Vagina (tissue), 2 donors: ENCODE measurements at regions not wholly inside any gene's neighbourhood (a gene's known extent, or its start where the extent isn't known, plus 50 kb on each side); places are given as distances from the start of the nearest gene placed in this dataset.

Experiments
- CTCF ChIP-seq, 3 experiments: fragments of 450-650 bp in 2 of 3; fragments of 200-600 bp in 1 of 3; sonication (generic) in 1 of 3; IDR thresholded peaks; one replicate each; pipeline ENCODE4 v1.5.1; 2017 to 2019; ENCODE audit warnings: antibody characterized with exemption in 3 of 3, mild to moderate bottlenecking in 2 of 3, moderate library complexity in 2 of 3
- POLR2A ChIP-seq, 2 donors: fragments of 450-650 bp; IDR thresholded peaks; one replicate each; pipeline ENCODE4 v1.6.1; 2017; ENCODE audit warnings: antibody characterized with exemption in 2 of 2, mild to moderate bottlenecking in 2 of 2, moderate library complexity in 2 of 2
- POLR2AphosphoS5 ChIP-seq, 2 donors: sonication (generic); formaldehyde crosslinking; IDR thresholded peaks; one replicate each; pipeline ENCODE4 v1.9.0; 2017; ENCODE audit warnings: antibody characterized with exemption in 2 of 2, mild to moderate bottlenecking in 2 of 2, low read depth in 1 of 2; ENCODE audit not compliant: insufficient read depth in 1 of 2

GRCh38 chr7:88692493-88692892, 67.0 kb upstream of the ZNF804B start:
- TF ChIP-seq CTCF (IDR thresholded peaks at IDR 0.05) (no peak), POLR2A (IDR thresholded peaks at IDR 0.05) (no peak), POLR2AphosphoS5 (IDR thresholded peaks at IDR 0.05; ENCODE audit: insufficient read depth in 1 of 2, low read depth in 1 of 2) (no peak)
